ENCODE measurements at regions not wholly inside any gene's neighbourhood (a gene's known extent, or its start where the extent isn't known, plus 50 kb on each side); places are given as distances from the start of the nearest gene placed in this dataset.

GRCh38 chr3:81938681-81939080, 177.2 kb upstream of the GBE1 start:
- no peak for DNase-seq

DNA sequence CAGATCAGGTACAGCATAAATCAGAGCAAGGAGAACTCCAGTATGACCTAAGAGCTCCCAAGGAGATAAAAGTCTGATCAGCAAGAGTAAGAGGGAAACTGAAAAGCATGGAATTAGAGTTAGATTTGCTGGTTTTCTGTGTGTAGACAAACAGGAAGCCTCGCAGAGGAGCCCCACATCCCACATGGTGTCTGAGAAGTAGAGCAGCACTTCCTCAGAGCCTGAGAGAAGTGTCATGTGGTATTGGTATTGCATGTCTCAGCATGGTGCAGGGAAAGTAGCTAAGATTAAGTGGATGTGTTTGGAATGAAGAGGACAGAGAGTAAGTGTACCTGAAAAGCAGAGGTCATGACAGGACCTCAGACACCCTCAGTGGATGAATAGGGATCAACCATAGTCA, 175.4 kb upstream of the GBE1 start:
- DNase-seq: no peak

DNA sequence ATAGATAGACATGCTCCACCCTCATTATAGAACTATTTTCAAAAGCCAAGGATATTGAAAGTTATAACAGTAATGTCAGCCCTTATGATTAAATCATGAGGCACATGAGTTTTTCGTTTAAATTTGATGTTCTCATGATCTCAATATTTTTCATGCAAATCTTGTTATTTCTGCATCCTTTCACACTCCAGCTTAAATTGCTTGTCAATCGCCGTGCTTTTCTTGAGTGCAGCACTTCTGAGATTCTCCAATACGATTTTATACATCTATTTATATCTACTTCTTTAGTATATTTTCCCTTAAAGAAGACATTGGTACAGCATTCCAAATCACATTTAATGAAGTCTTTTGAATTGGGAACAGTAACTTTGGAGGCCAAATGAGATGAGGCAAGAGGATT, 171.2 kb upstream of the GBE1 start:
- DNase-seq: no peak

DNA sequence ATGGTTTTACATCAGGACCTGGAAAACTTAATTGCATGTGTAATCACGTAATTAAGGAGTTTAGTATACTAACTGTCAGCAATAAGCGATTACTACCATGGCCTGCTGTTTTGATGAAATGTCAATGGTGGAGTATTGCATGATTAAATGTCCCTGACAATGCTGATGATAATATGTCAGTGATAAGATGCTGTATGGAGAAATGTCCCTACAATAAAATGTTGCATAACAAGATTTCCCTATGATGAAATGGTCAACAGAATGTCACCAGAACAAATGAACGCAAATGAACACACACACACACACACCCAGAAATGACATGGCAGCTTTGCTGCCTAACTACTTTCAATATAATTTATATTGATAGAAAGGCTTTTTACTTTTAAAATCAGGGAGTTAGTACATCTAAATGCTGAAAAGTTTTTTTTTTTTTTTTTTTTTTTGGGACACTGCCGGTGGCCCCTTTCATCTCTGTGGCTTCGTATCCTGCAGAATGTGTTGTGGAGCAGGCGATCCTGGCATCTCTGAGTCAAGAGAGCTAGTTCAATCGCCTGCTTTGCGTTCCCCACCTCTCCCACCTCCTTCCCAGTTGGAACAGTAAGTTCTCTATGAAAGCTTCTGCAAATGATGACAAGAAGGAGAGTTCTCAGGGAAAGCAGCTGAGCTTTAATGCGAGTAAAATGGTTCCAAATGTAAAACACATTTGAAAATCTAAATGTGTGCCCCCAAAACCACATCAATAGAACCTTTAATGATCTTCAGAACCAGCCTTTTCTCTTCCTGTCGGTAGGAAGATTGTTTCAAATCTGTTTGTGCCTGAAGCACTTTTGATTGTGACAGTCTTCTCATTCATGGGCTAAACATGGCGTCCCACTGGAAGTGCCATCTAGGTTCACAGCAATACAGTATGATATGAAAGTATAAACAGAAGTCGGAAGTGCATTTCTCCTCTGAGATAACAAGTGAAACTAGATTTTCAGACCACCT, 170.1 kb upstream of the GBE1 start:
- no peak for DNase-seq

DNA sequence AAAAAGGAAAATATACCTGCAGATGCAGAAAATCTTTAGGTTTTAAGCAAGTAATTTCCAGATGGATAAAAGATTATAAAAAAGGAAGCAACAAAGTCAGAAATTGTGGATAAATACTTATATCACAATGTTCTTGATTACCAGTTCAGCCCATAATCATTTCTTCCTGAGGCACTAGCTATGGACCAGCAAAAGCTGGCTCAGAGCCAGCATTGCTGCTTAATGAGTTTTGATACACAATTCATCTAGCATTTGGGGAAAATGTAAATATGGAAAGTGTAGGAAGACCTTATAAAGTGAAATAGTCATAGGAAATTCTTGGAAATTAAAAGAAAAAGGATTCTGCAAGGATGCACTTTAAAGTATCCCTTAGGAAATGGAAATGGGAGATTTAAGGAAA, 168.3 kb upstream of the GBE1 start:
- no peak for DNase-seq

DNA sequence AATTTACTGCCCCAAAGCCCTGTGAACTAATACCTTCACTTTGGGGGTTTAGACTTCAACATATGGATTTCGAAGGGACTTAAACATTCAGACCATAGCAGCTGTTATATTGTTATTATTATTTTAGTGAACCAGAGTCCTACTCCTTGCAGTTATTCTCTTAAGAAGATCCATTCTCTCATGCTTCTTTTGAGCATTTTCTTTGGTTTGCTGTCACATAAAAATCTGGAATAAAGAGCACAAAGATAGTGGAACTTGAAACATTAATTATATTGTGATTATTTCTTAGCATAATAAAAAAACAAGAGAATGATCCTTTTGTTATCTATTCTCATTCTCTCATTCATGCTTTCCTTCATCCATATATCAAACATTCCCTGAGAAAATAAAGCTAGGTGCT, 166.4 kb upstream of the GBE1 start:
- no peak for DNase-seq

GRCh38 chr3:81925385-81925784, 163.9 kb upstream of the GBE1 start:
- DNase-seq: no peak

- no peak for DNase-seq
Measured at GRCh38 chr3:81923038-81923437, 161.6 kb upstream of the GBE1 start.

DNA sequence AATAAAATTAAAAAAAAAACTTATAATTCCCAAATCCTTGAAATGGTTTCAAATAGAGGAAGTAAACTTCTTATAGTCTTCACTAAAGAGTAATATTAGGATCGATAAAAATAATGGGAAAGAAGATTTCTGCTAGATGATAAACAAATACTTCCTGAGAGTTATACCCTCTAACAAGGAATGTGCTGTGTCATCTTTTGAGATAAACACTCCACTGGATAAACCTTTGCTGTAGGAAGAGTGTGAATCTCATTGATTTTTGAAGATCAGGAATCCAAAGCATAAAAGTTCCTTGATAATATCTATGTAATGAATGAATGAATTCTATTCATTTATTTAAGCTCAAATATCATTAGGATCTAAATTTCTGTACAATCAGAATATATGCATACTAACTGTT, 161.0 kb upstream of the GBE1 start:
- DNase-seq: no peak

- DNase-seq: no peak
Measured at GRCh38 chr3:81920816-81921215, 159.4 kb upstream of the GBE1 start.

DNA sequence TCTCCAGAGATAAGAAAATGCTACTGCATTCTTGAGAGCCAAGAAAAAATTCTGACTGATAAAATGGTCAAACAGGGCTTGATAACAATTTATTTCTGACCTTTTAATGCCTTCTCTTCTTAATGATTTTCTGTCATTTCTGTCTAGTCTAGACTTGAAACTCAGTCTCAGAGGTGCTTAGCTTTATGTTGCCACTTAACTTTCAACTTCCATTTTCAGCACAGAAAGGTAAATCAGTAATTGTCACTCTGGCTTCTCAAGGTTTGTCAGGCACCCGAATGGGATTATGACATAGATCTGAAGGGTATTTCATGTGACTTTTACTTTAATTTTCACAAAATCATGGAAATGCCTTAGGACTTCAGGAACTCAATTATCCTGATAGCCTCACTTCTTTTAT, 155.4 kb upstream of the GBE1 start:
- no peak for DNase-seq

DNA sequence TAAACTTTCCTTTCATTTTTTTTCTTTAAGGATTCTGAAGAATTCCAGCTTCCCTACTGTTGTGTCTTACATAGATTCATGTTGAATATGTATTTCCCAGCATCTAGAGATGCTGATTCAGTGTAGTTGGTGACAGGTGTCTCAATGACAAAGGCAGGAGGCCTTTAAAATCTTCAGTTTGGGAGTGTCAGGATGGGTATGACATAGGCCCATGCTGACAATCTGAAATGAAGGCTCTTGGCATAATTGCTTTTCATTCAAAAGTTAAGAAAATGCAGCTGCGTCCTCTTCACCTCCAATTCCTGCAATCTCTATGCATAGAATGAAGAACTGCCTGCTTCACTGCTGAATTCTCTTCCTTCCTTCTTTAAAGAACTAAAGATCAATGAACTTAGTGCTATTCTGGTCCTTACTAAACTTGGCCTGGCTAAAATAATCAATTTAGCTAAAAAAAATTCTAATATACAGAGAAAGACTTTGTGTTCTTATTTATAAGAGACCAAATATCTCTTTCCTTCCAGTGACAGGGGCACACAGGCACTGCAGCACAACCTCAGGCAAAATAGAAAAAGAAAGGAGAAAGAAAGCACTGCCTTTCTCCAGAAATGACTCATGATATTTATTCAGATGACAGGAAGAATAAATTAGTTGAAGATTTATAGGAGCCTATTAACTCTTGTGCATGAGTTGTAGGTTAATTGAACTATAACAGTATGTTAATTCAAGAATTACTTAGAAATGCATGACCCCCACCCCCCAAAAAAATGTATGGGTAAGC, 152.6 kb upstream of the GBE1 start:
- no peak for DNase-seq

- no peak for DNase-seq
Measured at GRCh38 chr3:81911221-81911620, 149.8 kb upstream of the GBE1 start.

- no peak for DNase-seq
Measured at GRCh38 chr3:81910244-81910852, 148.9 kb upstream of the GBE1 start.

DNA sequence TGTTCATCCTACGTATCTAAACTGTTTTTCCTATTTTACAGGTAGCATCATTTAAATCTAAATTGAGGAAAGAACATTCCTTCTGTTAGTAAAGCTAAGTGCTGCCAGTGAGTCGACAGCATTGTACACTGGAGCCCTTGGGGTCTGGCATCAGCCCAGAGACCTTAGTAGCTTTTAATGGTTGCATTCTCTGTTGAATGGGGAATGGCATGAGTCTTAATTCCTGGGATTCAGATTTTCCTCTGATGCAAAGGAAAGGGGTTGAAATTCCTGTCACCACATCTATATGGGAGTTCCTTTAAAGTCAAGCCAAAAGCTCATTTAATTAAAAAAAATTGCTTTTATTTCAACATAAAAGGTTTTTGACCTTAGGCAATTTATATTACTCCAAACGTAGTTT, 148.4 kb upstream of the GBE1 start:
- DNase-seq: no peak

- DNase-seq: no peak
Measured at GRCh38 chr3:81908561-81908960, 147.1 kb upstream of the GBE1 start.

GRCh38 chr3:81898336-81898735, 136.9 kb upstream of the GBE1 start:
- DNase-seq: no peak

GRCh38 chr3:81894598-81894997, 133.2 kb upstream of the GBE1 start:
- no peak for DNase-seq

DNA sequence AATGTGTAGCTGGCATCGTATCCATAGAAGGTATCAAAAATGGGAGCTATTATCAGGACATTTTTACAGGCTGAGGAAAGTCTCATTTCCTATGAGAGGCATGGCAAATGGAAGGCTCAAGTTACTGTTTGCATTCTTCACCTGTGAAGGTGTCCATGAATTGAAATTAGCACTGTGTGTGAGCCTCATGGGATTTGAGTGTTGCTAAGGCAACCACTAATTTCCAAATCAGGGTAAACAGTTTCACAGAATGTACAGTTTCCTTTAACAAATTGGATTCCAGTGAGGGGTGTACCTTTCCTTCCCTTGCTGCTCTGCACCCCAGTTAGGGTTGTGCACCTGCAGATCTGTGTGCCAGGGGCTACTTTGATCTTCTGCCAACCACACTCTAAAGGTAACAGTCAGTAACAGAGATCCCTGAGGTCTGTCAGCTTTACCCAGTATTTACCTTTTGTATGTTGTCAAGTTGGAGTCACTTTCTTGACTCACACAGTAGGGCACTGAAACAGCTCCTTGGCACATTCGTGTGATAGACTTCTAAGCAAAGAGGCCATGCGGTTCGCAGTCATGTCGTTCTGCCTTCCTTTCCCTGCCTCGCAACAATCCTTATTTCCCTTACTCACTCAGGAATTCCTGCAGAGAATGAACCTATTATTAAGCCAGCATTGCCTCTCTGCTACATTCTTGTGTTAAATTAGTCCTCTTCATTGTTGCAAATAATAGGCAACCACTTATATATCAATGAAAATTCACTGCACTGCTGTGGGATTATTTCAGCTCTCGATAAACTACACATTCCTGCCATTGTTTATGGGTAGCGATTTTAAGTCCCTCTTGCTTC, 129.8 kb upstream of the GBE1 start:
- DNase-seq: no peak

DNA sequence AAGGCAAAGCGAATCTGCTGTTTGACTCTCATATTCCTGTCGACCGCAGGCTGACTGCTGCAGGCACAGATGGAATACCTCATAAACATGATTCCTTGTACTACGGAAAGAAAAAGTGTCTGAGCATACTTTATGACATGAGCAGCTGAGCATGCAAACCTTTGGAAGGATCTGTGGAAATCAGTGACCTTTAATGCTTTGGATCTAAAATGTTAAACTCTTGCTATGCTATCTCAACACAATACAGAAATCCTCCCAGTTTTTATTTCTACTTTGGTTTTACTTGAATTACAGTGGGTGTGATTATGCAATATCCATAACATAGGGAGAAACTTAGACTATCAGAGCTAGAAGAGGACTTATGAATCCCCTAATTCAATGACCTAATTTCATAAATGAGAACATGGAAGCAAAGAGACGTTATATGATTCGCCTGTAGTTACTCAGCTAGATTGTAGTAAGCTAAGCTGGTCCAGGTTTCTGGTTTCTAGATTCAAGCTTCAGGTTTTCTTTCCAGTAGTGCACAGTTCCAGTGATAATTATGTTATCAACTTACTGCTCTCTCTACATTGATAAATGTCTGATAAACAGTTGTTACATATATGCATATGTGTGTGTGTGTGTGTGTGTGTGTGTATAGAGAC, 127.6 kb upstream of the GBE1 start:
- DNase-seq: no peak

GRCh38 chr3:81887448-81887847, 126.0 kb upstream of the GBE1 start:
- no peak for DNase-seq

DNA sequence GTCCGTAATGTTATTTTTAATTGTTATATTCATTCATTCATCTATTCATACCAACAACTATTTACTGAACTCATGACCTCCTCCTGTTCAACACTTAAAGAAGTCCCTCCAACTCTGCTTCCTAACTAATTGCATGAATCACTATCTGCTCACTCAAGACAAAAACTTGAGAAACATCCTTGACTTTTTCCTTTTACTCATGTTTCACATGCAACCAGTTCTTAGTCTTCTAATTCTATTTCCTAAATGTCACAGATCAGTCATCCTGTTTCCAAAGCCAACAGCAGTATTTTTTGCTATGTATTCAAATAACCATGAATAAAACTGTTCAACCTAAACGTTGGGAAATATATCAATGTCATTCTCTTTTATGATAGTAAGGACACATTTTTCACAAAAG, 124.6 kb upstream of the GBE1 start:
- no peak for DNase-seq
